HG03571 (cell line): ENCODE measurements at regions not wholly inside any gene's neighbourhood (a gene's known extent, or its start where the extent isn't known, plus 50 kb on each side); places are given as distances from the start of the nearest gene placed in this dataset.
"Not testable (repeated sequence)": the region's sequence is repeated elsewhere in the genome, so short reads cannot be mapped to it uniquely, and the experiment has no call there.

Experiments used
- ATAC-seq: cut with Tn5 transposase; IDR thresholded peaks from one replicate; pipeline ENCODE4 v1.9.1; 2021; ENCODE audit not compliant: unreplicated experiment

DNA sequence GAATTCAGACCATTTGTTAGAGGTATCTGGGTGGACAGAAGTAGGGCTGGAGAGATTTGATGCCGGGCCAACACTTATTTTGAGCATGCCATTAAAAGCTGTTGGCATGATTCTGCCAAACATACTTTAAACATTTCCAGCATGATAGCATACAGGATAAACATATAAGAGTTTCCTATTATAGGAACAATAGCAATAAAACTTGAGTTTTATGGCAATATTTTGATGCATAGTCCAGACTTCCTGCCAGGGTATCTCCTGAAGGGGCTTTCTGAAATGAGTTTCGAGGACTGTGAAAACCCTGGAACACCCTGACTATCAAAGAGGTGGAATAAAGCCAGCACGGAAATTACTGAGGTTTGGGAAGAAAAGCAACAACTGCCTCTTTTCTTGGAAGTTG, 1398.0 kb upstream of the NXPH2 start:
- no peak for ATAC-seq

DNA sequence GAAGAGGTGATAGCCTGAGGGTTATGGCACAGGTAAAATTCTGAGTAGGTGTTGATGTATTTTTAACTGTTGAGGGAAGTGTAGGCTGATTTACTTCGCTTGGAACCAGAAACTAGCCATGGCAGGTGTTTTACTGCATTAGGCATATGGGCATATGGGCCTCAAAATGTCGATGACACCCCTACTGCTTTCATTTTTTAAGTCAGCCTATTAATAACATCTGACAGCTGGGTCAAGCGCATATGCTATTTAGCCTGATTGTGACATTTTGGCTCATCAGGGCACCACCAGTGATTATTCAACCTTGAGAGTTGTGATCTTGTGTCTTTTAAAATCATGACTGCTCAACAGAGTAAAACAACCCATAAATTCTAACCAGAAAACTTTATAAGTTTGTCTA, 1396.9 kb upstream of the NXPH2 start:
- ATAC-seq: no peak

DNA sequence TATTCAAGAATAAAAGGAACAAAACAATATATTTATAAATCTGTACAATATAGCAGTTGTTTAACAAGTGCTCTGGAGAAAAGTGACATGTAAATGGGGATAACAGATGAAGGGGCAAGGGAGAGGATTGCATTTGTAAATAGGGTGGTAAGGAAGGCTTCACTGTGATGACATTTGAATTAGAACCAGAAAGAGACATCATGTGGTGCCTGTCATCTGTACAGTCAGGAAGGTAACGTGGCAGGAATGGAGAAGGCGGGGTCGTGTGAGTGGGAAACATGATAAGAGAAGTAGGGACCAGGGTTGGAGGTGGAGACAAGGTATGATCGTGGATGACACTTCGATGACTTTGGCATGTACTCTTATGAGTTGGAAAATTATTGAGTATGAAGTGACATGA, 1393.6 kb upstream of the NXPH2 start:
- no peak for ATAC-seq

DNA sequence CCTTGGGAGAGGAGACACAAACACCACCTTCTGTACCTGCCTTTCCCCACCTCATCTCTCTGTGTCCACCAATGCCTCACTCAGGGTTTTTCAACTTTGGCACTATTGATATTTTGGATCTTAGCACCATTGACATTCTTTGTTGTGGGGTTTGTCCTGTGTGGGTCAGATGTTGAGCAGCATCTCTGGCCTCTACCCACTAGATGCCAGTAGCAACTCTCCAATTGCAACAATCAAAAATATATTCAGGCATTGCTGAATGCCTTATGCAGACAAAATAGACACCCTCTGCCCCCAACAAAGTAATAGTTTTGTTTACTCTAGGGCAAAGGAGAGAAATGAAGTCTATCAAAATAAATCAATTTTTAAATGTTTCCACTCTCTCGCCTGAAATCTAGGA, 1384.3 kb upstream of the NXPH2 start:
- ATAC-seq: no peak

DNA sequence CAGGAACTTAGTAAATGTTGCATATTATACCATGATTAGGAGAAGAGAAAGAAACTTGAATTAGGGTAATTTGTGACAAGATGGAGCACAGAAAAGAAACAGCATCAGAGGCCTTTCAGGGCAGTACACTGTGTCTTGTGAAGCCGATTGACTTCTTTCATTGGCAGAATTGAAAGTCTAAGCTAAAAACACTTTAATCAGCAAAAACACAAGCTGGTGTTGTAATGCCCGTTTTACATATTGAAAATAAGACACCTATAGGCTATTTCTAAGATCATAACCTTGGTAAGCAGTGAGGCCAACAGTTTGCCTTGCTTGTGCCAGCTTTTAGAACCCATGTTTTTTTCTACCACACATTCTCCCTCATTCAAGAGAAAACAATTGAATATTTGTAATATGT, 1378.1 kb upstream of the NXPH2 start:
- ATAC-seq: no peak

DNA sequence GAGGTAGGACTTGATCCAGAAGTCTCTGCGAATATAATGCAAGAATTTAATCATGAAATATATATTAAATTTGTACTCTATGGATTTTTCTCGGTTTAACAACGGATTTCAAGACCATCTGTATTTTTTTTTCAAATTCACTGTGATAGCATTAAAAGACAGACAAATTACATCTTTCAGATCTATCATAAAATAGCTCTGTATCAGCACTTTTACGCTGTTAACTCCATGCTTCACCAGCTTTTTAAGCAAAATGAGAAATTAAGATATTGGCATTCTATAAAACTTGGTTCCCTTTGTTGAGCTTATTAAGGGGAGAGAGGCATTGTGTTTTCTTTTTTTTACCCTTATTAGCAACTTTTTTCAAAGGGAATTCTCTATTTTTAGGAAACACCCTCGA, 1377.6 kb upstream of the NXPH2 start:
- no peak for ATAC-seq

DNA sequence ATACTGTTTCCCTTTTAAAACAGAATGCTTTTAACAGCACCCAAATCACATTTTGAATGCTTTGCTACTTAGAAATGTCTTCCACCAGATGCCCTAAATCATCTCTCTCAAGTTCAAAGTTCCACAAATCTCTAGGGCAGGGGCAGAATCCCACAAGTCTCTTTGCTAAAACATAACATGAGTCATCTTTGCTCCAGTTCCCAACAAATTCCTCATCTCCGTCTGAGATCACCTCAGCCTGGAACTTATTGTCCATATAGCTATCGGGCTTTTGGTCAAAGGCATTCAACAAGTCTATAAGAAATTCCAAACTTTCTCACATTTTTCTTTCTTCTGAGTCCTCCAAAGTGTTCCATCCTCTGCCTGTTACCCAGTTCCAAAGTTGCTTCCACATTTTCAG, 1374.5 kb upstream of the NXPH2 start:
- ATAC-seq: no peak

DNA sequence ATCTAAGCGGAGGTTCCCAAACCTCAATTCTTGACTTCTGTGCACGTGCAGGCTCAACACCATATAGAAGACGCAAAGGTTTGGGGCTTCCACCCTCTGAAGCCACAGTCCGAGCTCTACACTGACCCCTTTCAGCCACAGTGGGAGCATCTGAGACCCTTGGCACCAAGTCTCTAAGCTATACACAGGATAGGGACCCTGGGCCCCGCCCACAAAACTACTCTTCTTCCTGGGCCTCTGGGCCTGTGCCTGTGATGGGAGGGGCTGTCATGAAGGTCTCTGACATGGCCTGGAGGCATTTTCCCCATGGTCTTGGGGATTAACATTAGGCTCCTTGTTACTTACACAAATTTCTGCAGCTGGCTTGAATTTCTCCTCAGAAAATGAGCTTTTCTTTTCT, 1374.1 kb upstream of the NXPH2 start:
- ATAC-seq: no peak

DNA sequence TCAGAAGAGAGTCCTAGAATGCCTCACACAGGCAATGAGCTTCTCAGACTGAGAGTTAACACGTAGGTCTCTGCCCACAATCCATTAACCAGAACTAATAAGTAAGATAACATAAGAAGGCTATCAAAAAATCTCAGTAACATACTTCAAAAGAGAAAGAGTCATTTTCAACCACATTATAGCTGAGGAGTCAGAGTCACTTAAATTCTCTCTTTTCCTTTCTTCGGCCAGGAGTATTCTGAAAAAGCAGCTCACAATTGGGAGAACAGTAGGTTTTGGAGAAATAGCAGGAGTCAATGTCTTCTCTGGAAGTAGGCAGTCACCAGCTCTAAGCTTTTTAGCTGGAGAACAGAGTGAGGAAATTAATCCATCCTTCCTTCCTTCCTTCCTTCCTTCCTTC, 1364.4 kb upstream of the NXPH2 start:
- ATAC-seq: no peak

DNA sequence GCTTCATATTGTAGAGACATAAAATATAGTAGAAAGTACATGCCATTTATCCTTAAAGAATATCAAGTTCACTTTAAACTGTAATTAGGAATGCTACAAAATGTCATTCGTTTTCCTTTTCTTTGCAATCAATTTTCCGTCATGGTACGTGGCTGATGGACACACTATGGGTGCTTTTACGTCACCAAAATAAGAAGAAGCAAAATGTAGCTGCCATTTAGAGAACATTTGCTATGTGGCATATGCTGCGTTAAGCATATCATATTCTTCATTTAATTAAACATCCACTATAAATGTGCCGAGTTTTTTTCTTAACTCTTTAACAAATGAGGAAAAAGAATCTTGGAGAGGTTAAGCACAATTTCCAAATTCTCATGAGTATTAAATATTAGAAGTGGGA, 1358.5 kb upstream of the NXPH2 start:
- no peak for ATAC-seq

DNA sequence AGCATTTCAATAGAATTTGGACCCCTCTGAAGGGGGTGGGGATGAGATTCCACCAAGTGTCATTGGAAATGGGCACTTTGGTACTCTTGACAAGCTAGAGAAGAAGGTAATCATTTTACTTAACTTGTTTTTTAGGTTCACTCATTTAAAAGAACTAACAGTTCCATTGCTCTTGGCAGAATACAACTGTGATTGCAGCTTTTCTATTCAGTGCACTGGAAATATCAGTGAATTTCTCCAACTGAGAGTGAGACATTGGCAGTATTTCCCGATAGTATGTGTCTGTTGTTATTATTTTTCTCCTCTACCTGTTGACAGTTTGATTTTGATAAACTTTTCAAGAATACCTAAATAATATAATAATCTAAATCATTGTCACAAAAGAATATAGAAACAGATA, 1356.7 kb upstream of the NXPH2 start:
- ATAC-seq: no peak

DNA sequence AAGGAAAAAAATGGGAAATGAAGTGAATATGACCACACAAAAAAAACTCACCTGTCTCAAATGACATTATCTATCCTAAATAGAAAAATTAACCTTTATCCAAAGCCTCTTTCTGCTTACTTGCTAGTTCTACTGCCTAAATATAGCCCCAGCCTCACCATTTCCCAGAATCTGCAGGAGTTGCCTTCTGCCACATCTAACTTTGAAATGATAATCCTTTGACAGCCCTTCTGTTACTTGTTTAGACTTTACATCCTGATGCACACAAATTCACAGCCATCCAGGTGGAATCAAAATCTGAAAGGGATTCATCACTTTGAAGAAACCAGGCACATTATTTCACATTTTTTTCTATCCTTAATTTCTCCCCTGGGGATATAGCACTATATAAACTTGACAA, 1356.2 kb upstream of the NXPH2 start:
- ATAC-seq: no peak

DNA sequence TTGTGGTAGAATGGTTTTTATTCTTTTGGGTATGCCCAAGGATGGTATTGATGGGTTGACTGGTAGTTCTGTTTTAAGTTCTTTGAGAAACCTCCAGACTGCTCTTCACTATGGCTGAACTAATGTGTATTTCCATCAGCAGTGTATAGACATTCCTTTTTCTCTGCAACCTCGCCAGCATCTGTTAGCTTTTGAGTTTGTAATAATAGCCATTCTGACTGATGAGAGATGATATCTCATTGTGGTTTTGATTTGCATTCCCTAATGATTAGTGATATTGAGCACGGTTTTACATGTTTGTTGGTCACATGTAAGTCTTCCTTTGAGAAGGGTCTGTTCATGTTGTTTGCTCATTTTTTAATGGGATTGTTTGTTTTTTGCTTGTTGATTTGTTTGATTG, 1348.7 kb upstream of the NXPH2 start:
- ATAC-seq: no peak

DNA sequence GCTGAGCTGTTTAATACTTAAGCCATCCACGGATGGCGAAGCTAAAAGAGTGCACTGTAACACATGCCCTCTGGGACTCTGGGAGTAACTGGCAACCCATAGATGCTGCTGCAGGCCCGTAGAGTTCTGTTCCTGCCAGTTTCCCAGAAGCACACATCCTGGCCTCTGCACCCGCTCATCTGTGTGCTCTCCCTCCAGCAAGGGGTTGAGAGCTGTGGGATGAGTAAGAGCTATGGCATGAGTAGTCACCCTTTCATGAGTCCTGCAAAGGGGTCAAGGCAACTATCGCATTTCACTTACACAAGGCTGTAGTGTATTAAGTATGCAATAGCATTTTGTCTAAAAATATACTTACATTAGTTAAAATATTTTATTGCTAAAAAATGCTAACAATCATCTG, 1341.8 kb upstream of the NXPH2 start:
- no peak for ATAC-seq

DNA sequence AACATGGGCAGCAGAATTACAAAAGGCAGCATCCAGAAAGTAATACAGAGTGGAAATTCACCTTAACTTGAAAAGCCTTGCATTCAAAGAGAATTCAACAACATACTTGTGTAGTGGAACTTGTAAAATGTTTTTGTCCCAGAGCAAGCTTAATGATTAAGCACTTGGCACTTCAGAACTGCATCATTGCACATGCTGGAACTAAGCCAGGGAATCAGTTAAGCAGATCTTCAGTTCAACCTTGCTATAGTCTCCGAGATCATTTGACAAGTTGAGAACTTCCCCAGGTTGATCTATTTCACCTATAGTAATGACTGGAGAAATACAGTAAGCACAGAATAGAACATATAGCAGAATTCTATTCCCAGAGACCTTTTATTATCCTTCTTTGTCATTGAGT, 1337.2 kb upstream of the NXPH2 start:
- no peak for ATAC-seq

DNA sequence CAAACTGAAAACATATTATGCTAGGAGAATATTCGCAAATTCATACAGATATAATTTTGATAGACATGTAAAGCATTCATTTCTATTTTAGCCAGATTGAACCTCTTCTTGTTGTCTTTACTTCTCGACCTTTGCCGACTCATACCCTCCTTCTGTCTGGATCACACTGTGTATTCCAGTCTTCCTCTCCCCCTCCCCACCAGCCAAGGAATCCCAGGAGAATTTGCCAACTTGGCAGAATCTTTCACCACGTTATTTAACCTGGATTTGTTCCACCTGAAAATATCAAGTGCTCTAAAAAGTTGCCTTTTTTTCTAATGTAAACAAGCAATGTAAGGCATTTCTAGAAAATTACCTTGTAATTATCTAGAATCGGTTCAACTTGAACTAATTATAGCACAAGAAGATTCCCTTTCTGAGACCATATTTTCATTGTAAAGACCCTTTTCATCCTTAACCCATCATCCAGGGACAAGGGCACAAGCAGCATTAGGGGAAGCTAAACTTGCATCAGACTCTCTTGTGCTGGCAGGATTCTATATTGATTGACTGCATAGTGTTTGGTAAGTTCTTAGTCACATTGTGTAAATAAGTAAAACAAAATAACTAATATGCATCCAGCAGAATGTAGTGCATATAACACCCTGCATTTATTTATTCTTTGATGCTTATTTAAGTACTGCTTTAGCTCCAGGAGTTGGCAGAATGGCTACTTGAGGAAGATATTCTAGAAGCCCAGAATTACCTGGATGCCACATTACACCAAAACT, 1328.7 kb upstream of the NXPH2 start:
- no peak for ATAC-seq

DNA sequence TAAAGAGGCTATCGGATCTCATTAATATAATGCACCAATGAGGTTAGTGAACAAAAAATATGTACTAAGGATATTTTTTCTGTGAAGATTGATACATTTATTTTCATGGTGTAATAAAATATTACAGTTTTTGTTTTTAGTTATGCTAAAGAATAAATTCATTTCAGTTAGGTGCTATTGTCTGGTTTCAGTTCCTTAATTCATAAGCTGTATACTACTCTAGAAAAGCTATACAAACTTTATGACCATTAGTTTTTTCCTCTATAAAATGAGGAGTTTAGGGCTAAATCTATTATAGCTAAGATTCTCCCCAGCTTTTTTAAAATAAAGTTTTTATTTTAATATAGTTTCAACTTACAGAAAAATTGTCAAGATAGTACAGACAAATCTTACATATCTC, 1311.7 kb upstream of the NXPH2 start:
- no peak for ATAC-seq

DNA sequence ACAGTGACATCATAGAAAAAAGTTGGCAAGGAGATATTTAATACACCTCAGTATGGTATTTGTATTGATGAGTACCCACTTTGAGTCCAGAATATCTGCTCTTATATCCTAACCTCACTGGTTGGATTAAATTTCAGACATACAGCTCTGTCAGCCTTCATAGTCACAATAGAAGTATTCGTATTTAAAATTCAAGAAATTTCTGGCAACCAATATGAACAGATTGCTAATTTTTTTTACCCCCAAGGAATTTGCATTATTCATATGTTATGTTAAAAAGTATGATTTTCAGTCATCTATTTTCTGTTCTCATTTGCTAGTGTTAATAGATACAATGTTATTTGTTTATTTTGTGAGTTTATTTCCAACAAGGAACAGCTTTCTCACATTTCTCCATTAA, 1306.8 kb upstream of the NXPH2 start:
- no peak for ATAC-seq

DNA sequence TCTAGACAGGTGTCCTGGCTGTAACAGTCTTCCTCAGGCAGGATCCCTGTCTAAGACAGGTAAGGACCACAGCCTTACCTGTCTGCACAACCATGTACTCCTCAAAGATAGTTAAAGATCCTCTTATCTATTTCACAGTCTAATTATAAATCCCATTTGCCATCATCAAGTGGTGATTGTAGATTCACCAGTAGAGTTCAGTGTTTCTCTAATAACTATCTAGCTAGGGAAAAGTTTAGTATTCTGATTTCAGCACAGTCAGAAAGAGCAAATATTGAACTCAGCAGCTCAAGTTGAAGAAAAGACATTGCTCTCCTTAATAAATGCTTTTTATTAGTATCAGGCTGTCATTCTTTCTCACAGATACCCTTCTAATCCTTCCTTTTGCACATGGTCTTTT, 1305.5 kb upstream of the NXPH2 start:
- ATAC-seq: no peak

DNA sequence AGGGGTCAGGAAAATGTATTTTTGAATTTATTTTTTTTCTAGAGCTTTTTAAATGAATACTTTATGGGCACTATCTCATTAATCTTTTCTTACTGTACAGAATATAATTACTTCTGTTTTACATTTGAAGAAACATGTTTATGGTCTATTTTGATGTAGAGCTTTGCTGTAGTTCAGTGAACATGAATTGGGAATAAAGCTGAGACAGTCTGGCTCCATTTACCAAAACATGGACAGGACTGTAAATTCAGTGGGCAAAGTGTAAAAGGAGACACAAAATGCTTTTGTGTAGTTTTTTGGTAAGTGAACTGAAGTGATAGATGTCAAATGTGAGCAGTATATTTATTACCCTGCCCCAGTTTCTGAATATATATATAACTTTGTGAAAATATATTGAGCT, 1298.8 kb upstream of the NXPH2 start:
- no peak for ATAC-seq

DNA sequence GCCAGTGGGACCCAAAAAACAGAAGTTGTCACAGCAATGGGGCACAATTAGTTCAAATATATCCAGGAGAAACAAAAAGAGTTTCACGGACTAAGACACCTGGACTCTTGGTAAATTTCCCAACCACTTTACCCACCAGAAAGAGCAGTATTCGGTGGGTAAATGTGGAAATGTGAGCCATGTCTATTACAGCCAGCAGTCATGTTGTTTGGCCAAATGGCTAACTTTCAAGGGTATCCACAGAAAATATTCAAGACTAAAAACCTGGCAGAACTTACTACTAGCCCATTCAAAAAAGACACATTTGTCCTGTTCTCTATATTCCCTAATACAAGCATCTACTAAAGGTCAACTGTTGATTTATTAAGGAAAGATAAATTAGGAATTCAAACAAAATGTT, 1296.0 kb upstream of the NXPH2 start:
- no peak for ATAC-seq

DNA sequence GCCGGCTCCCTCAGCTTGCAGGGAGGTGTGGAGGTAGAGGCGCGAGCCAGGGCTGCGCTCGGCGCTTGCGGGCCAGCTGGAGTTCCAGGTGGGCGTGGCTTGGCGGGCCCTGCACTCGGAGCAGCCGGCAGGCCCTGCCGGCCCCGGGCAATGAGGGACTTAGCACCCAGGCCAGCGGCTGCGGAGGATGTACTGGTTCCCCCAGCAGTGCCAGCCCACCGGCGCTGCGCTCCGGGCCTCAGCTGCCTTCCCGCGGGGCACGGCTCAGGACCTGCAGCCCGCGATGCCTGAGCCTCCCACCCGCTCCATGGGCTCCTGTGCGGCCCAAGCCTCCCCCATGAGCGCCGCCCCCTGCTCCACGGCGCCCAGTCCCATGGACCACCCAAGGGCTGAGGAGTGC, 1293.6 kb upstream of the NXPH2 start:
- not testable (repeated sequence) for ATAC-seq

DNA sequence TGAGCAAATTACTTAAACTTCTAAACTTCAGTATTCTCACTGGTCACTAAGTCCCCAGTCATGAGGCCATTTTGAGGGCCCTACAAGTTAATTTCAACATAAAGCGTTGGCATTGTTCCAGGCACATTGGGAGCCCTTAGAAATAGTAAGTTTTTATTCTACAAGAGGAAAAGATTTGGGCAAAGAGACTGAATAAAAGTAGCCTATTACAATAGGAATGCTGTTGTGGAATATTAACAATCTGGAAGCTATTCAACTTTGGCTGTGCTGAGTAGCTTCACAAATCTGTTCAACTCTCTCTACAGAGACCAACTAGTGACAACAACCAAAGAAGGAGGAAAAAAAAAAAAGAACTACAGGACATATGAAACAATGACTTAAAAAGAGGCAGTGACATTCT, 1287.5 kb upstream of the NXPH2 start:
- ATAC-seq: no peak

DNA sequence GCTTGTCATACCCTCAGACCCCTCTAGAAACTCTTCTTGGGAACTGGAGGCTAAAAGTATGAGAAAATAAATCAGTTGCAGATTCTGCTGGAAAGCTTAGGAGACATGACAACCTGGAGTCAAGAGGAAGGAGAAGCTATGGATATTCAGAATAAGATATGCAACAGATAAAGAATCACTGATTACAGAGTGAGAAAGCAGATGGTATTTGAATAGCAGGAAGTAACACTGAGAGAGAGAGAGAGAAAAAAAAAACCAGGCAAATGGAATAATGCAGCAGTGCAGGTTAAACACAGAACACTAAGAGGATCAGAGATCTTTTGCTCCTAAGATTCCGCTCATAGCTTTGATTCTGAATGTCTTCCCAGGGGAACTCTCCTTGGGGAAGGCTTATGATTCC, 1284.1 kb upstream of the NXPH2 start:
- ATAC-seq: no peak
